HG03159 (cell line): ENCODE measurements at regions not wholly inside any gene's neighbourhood (a gene's known extent, or its start where the extent isn't known, plus 50 kb on each side); places are given as distances from the start of the nearest gene placed in this dataset.
"Not testable (repeated sequence)": the region's sequence is repeated elsewhere in the genome, so short reads cannot be mapped to it uniquely, and the experiment has no call there.

Source experiments
- ATAC-seq: cut with Tn5 transposase; IDR thresholded peaks from one replicate; pipeline ENCODE4 v1.9.1; 2021; ENCODE audit warnings: mild to moderate bottlenecking, moderate library complexity; ENCODE audit not compliant: unreplicated experiment

DNA sequence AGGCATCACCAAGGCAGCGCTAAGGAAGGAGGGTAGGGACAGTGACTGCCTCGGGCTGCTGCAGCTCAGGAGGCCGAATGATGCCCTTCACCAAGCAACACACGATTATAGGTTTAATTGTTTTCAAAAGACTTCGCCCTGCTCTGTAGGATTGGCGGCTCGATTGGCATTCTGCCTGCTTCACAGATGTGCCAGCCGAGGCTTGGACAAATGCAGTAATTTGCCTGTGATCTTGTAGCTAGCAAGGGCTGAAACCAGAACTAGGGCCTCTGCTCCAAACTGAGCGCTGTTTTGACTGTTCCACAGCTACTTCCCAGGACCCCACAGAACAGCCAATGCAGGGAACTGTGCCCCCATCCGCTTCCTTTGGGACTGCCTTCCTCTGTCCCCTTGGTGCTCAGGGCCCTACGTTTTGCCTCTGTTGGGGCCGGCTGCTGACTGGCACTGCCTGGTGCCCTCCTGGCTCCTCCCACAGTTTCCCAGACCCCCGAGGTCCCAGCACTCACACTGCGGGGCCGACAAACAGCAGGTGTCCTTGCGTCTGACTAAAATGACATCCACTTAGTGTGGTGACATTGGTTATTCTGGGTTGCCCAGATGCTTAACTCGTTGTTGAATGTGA, 62.6 kb upstream of the EN2 start:
- no peak for ATAC-seq

DNA sequence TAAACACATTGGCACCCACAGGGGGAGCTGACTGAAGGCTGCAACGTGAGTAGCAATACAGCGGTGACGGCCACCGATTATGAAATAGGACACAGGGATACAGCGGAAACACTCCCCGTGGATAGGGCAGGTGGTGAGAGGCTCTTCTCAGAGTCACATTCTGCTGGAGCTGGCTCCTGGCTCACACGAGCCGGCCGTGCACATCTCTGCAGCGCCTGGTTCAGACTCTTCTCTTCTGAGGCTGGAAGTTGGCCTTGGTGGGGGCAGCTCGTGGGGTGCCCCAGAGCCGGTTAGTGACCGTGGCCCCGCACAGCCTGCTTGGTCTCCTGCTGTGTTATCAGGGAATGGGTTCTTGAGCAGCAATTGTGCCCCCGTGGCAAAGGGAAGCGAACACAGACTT, 61.3 kb upstream of the EN2 start:
- no peak for ATAC-seq

DNA sequence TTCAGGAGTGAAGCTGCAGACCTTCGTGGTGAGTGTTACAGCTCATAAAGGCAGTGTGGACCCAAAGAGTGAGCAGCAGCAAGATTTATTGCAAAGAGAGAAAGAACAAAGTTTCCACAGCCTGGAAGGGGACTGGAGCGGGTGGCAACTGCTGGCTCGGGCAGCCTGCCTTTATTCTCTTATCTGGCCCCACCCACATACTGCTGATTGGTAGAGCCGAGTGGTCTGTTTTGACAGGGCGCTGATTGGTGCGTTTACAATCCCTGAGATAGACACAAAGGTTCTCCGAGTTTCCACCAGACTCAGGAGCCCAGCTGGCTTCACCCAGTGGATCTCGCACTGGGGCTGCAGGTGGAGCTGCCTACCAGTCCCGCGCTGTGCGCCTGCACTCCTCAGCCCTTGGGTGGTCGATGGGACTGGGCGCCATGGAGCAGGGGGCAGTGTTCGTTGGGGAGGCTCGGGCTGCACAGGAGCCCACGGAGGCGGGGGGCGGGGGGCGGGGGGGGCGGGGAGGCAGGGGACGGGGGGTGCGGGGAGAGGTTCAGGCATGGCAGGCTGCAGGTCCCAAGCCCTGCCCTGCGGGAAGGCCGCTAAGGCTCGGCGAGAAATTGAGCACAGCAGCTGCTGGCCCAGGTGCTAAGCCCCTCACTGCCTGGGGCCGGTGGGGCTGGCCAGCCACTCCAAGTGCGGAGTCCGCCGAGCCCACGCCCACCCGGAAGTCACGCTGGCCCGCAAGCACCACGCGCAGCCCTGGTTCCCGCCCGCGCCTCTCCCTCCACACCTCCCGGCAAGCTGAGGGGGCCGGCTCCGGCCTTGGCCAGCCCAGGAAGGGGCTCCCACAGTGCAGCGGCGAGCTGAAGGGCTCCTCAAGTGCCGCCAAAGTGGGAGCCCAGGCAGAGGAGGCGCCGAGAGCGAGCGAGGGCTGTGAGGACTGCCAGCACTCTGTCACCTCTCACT, 59.9 kb upstream of the EN2 start:
- ATAC-seq, result not testable (repeated sequence)

DNA sequence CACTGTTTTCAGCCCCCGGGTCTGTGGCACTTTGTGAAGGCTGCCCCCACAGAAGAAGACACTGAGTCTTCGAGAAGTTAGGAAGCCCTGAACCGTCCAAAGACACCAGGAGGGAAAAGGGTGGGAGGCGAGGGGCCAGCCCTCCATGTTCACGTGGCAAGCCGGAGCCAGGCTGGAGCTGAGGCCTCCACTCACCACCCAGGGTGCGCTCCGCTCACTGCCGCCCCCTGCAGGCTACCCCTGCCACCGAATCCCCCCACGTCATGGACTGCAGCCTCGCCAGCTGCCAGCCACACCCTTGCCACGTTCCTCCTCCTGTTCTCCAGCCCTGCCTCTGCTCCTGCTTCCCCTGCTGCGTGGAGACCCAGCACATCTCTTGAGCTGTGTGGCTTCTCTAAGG, 59.0 kb upstream of the EN2 start:
- no peak for ATAC-seq

DNA sequence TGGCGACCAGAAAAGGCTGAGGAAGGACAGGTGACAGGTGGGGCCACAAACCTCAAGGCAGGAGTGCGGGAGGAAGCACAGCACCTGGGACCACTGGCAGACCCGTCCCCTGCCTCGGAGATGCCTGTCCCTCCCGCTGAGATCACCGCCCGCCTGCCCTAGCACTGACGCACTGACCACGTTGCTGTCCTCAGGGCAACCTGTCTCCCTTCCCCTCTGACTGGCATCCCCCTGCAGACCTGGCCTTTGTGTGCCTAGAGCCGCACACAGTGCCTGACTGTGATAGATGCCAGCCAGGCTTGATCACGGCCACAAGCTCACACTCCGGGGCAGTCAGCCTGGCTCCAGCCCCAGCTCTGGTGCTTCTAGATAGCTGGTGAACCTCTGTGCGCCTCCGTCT, 58.4 kb upstream of the EN2 start:
- no peak for ATAC-seq

DNA sequence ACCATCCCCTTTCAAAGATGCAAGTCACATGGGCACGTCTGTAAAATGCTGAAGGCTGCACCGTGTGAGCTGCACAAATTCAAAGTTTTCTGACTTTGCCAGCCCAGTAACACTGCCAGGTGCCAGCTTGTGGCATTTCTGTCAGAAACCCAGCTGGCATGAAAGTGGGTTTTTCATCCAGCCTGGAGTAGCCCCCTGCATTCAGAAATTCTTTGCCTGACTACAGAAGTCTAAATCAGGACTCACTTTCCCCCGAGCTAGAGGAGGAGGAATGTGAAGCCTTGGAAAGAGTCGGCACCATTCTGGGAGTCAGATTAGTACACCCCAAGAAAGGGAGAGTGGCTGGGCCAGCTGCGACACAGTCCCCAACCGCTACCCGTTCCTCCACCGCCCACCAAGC, 56.7 kb upstream of the EN2 start:
- ATAC-seq, result no peak

DNA sequence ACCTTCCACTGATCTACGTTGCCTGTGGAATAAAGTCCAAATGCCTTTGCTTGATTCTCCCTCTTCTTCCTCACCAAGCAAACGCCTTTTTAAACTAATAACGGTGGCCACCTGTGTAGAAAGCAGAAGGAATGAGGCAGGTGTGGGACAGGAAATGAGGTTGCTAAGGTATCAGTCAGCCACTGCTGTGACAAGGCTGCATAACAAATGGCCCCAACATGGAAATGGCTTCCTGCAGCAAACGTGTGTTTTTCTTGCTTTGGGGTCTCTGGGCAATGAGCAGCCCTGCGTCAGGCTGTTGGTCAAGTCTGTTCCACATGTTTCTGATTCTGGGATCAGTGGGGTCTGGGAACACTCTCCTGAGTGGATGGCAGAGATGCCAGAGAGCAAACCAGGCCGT, 56.0 kb upstream of the EN2 start:
- ATAC-seq, result no peak

DNA sequence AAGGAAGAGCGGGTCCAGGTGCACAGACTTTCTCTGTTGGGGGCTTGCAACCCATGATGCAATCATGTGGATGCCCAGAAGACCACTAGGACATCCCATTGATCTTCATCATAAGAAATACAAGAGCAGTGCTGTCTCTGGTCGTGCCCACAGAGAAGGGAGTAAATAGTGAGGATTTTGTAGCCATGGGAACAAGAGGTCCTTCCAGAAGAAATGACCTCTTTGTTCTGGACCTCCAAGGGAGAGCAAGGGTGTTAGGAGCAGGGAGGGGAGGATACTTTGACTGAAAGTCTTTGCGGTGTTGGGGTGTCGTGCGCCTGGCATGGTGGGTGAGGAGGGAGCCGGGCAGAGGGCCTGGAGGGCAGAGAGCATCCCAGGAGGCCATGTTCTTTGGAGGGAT, 55.0 kb upstream of the EN2 start:
- no peak for ATAC-seq

DNA sequence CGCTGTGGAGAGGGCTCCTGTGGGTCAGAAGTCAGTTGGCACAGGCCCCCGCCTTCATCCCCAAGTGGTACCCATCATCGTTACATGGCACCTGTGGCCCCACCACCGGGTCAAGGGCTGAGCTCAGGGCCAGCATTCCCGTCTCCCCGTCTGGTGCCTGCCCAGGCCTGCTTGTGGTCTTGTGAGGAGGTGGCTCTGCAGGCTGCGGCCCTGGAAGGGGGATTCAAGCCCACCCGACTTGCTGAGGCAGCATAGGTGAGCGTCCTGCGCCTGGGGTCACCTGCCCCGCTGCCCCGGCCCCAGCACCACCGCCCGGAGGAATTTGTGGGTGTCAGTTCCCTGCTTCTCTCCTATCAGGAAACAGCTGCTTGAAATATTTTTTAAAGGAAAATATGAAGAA, 53.0 kb upstream of the EN2 start:
- ATAC-seq, result no peak

DNA sequence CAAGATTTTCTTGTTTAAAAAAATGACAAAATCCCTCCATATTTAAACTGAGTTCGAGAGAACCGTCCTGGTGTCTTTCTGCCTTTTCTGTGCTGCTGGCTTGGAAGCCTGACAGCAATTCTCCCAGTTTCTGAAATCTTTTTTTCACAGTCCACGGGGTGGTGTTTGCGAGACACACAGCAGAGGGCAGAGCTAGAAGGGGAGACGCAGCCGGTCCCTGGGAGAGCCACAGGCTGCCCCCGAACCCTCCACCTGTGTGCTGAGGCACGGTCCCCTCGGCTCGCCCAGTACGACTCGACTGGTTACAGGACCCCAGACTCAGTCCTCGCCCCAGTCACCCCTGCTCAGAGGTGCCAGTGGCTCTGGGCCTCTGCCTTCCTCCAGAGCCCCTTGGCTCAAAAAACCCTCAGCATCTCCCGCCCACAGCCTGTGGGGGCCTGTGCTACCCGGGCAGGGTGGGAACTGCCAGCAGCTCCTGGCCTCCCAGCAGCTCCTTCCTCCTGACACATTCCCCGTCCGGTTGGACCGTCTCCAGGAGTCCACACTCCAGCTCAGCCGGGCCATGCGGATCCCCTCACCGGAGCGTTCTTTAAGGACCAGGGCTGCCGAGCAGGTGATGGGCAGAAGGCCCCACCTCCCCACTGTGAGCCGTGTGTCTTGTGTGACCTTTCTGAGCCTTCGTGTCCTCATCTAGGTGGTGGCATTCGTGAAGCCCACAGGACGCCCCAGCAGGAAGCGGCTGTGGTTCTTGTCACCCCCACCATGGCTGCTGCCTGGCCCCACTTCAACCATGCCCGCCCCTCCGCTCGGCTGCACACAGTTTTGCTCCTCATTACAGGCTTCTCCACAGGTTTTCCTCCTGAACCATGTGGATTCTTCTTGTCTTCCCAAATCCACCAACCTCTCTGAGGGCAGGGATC, 52.3 kb upstream of the EN2 start:
- ATAC-seq, result no peak

DNA sequence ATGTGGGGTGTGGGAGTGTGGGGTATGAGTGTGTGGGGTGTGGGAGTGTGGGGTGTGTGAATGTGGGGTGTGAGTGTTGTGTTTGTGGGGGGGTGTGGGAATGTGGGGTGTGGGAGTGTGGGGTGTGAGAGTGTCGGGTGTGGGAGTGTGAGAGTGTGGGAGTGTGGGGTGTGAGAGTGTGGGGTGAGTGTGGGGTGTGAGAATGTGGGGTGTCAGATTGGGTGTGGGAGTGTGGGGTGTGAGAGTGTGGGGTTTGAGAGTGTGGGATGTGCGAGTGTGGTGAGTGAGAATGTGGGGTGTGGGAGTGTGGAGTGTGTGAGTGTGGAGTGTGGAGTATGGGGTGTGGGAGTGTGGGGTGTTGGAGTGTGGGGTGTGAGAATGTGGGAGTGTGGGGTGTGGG, 50.1 kb upstream of the EN2 start:
- no peak for ATAC-seq
